Panc1 (cell line): ENCODE measurements at regions not wholly inside any gene's neighbourhood (a gene's known extent, or its start where the extent isn't known, plus 50 kb on each side); places are given as distances from the start of the nearest gene placed in this dataset.

Source experiments
- ATAC-seq: fragments of 200-7000 bp; cut with Tn5 transposase; 2 replicates; pipeline ENCODE4 v1.9.1; 2020; ENCODE audit warnings: mild to moderate bottlenecking, moderate library complexity
- BruUV-seq: library from RNA; stranded (reverse); fragments of 400-500 nt; replicated peaks from 2 replicates; lab custom pipeline; 2021; lab: Mats Ljungman, UMichigan
- CTCF ChIA-PET: fragments of 300-600 bp; sonication (Branson Sonifier 250); formaldehyde crosslinking; loops from one replicate; lab custom pipeline; 2022; ENCODE audit warnings: antibody characterized with exemption; lab: Charles Lee
- POLR2A ChIA-PET: fragments of 300-600 bp; sonication (Branson Sonifier 250); formaldehyde crosslinking; loops from one replicate; lab custom pipeline; 2022; ENCODE audit warnings: antibody characterized with exemption; lab: Charles Lee
- DNase-seq: peaks from one replicate; pipeline ENCODE4 v3.0.0-alpha.2; 2010; ENCODE audit warnings: low read depth, low spot score
- H3K27ac ChIP-seq: 2 replicates; pipeline ENCODE4 v1.5.1; 2011; ENCODE audit warnings: mild to moderate bottlenecking, low read length, inconsistent platforms
- H3K27me3 ChIP-seq: fragments of 200-500 bp; sonication (Bioruptor generic); 2 replicates; pipeline ENCODE4 v1.6.0; 2014; ENCODE audit warnings: low read length, inconsistent platforms; ENCODE audit not compliant: control insufficient read depth, insufficient read depth
- H3K36me3 ChIP-seq: fragments of 200-500 bp; sonication (Bioruptor generic); 2 replicates; pipeline ENCODE4 v1.5.1; 2014; ENCODE audit warnings: inconsistent platforms, mild to moderate bottlenecking, low read length, moderate library complexity; ENCODE audit not compliant: control insufficient read depth, insufficient read depth
- H3K4me1 ChIP-seq: 2 replicates; pipeline ENCODE4 v1.5.1; 2011; ENCODE audit warnings: inconsistent platforms, mild to moderate bottlenecking, low read length, moderate library complexity; ENCODE audit not compliant: control insufficient read depth, insufficient read depth
- H3K4me3 ChIP-seq, 2 experiments: 2 replicates each; pipeline ENCODE4 v1.5.1; 2011 to 2012; ENCODE audit warnings: low read depth in 2 of 2, low read length in 2 of 2, mild to moderate bottlenecking in 2 of 2, inconsistent platforms in 1 of 2, moderate library complexity in 1 of 2
- H3K9me3 ChIP-seq: fragments of 200-500 bp; sonication (Bioruptor generic); 2 replicates; pipeline ENCODE4 v1.5.1; 2014; ENCODE audit warnings: low read depth, mild to moderate bottlenecking, inconsistent platforms, low read length, moderate library complexity; ENCODE audit not compliant: control insufficient read depth, insufficient read depth
- POLR2AphosphoS5 ChIP-seq: IDR thresholded peaks from 2 replicates; pipeline ENCODE4 v1.6.1; 2012; ENCODE audit warnings: mild to moderate bottlenecking, low read depth, low read length, moderate library complexity
- SIN3A ChIP-seq: IDR thresholded peaks from 2 replicates; pipeline ENCODE4 v1.6.1; 2012; ENCODE audit warnings: low read depth, mild to moderate bottlenecking, low read length, moderate library complexity, borderline replicate concordance; ENCODE audit not compliant: insufficient read depth
- TCF7L2 ChIP-seq: IDR thresholded peaks from 2 replicates; pipeline ENCODE4 v1.6.1; 2011; ENCODE audit warnings: mild to moderate bottlenecking, low read depth, low read length, inconsistent platforms
- in situ Hi-C: cut with HindIII; loops from 2 replicates; pipeline ENCODE4 v1.10.0; 2016; ENCODE audit warnings: low sequenced_read_pairs, low pct_unique_long_range_greater_than_20kb
- intact Hi-C: fragments of 100-400 bp; cut with micrococcal nuclease; formaldehyde crosslinking; loops from one replicate; pipeline ENCODE4 v1.10.0; 2022; ENCODE audit not compliant: unreplicated experiment
- TF ChIP-seq, protein P1 (sequence below): fragments of 450-650 bp; IDR thresholded peaks from 2 replicates; pipeline ENCODE4 v1.5.1; 2017; ENCODE audit warnings: mild to moderate bottlenecking
- TF ChIP-seq, protein P2 (sequence below), 2 experiments: IDR thresholded peaks; 2 replicates each; pipeline ENCODE4 v1.6.1; 2011 to 2012; ENCODE audit warnings: low read depth in 2 of 2, control low read depth in 1 of 2, low read length in 1 of 2, mild to moderate bottlenecking in 1 of 2, moderate library complexity in 1 of 2; ENCODE audit not compliant: insufficient read depth in 1 of 2

DNA sequence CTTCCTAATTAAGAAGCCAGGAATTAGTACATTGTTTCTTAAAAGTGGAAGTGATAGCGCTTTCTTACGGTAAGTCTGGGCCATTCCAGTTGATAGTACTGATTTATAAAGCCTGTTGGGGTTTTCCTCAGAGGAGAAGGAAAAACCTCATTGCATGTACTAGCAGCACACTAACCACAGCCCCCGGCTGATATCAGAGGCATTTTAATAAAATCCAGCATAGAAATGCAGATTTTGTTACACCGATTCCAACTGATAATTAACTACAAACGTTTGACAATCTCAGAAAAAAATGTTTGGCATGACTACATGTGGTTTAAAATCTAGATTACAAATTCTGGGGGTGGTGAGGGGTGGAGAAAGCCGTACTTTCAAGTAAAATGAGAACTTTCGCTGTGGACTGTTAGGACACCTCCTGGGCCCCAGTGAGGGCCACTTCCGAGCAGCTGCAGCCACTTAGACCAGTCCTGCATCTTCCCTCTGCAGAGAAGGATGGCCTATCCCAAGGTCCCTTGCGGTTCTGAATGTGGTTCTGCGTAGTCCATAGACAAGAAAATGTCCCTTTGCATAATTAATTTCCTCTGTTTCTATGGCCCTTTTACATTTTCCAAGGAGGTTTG lies 374.4 kb downstream of the NUAK1 start:
- H3K9me3 ChIP-seq, result no peaks in the 10 kb centered on the region
- ATAC-seq, result no peak
- ChIA-PET POLR2A (no interaction called here), CTCF (no interaction called here)
- in situ Hi-C loops, result no loop called here
- no peak overlapping the region for H3K27ac ChIP-seq
- DNase-seq, result no peak
- BruUV-seq, result no TSS peak
- no peak overlapping the region for H3K4me3 ChIP-seq
- H3K27me3 ChIP-seq, result no peaks in the 10 kb centered on the region
- intact Hi-C loops, result no loop called here
- H3K4me1 ChIP-seq, result peaks cover 4% of the 10 kb centered on the region; the same call in 1 of the 2 replicates
- H3K36me3 ChIP-seq, result no peaks in the 10 kb centered on the region
- TF ChIP-seq SIN3A, result no peak
- TF ChIP-seq, protein P1, sequence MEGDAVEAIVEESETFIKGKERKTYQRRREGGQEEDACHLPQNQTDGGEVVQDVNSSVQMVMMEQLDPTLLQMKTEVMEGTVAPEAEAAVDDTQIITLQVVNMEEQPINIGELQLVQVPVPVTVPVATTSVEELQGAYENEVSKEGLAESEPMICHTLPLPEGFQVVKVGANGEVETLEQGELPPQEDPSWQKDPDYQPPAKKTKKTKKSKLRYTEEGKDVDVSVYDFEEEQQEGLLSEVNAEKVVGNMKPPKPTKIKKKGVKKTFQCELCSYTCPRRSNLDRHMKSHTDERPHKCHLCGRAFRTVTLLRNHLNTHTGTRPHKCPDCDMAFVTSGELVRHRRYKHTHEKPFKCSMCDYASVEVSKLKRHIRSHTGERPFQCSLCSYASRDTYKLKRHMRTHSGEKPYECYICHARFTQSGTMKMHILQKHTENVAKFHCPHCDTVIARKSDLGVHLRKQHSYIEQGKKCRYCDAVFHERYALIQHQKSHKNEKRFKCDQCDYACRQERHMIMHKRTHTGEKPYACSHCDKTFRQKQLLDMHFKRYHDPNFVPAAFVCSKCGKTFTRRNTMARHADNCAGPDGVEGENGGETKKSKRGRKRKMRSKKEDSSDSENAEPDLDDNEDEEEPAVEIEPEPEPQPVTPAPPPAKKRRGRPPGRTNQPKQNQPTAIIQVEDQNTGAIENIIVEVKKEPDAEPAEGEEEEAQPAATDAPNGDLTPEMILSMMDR, result no peak
- no peak for TF ChIP-seq TCF7L2
- TF ChIP-seq, protein P2, sequence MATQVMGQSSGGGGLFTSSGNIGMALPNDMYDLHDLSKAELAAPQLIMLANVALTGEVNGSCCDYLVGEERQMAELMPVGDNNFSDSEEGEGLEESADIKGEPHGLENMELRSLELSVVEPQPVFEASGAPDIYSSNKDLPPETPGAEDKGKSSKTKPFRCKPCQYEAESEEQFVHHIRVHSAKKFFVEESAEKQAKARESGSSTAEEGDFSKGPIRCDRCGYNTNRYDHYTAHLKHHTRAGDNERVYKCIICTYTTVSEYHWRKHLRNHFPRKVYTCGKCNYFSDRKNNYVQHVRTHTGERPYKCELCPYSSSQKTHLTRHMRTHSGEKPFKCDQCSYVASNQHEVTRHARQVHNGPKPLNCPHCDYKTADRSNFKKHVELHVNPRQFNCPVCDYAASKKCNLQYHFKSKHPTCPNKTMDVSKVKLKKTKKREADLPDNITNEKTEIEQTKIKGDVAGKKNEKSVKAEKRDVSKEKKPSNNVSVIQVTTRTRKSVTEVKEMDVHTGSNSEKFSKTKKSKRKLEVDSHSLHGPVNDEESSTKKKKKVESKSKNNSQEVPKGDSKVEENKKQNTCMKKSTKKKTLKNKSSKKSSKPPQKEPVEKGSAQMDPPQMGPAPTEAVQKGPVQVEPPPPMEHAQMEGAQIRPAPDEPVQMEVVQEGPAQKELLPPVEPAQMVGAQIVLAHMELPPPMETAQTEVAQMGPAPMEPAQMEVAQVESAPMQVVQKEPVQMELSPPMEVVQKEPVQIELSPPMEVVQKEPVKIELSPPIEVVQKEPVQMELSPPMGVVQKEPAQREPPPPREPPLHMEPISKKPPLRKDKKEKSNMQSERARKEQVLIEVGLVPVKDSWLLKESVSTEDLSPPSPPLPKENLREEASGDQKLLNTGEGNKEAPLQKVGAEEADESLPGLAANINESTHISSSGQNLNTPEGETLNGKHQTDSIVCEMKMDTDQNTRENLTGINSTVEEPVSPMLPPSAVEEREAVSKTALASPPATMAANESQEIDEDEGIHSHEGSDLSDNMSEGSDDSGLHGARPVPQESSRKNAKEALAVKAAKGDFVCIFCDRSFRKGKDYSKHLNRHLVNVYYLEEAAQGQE (IDR thresholded peaks at IDR 0.05; ENCODE audit: insufficient read depth in 1 of 2, low read depth in 2 of 2, low read length in 1 of 2), result no peak
- no peak for TF ChIP-seq POLR2AphosphoS5

DNA sequence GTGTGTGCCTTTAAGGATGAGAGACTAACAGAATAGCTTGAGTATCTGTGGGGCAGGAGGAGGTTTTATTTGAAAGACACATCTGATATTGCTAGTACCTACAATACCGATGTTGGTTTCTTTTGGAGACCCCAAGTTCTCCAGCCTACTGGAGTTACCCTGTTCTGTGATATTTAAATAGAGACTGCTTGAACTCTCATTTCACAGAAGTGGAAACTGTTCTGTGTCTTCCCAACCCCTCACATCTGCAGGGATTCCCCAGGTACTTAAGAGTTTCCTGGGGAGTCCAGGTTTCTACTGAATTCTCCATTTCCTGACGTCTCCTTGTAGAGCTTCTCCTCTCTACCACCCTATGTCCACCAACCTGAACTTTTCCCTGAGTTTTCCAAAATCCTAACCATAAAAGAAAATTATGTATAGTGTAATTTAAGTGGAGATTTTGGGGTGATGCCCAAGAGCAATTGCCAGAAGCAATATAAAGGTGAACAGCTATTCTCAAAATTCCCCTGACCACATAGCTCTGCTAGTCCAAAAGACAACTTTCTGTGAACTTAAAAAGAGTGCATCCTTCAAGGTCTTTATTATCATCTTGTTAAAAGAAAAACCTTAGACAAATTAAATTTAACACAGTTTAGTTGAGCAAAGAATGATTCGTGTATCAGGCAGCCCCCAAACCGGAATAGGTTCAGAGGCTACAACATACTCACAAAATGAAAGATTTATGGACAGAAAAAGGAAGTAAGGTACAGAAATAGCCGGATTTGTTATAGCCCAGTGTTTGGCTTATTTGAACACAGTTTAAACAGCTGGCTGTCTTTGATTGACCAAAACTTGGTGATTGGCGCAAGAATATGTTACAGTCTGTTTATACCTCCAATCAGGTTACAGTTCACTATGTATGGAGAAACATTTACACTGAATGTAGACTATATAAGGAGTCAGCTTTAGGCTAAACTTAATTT lies 373.4 kb downstream of the NUAK1 start:
- no peaks in the 10 kb centered on the region for H3K36me3 ChIP-seq
- DNase-seq (no peak), ATAC-seq (no peak)
- H3K4me1 ChIP-seq, result peaks cover 4% of the 10 kb centered on the region; the same call in 1 of the 2 replicates
- in situ Hi-C loops (no loop called here), intact Hi-C loops (no loop called here)
- H3K4me3 ChIP-seq, result no peak overlapping the region
- no peaks in the 10 kb centered on the region for H3K27me3 ChIP-seq
- no TSS peak for BruUV-seq
- H3K9me3 ChIP-seq, result no peaks in the 10 kb centered on the region
- TF ChIP-seq TCF7L2, result no peak
- TF ChIP-seq, protein P2 (IDR thresholded peaks at IDR 0.05; ENCODE audit: insufficient read depth in 1 of 2, low read depth in 2 of 2, low read length in 1 of 2), result no peak
- TF ChIP-seq, protein P1, result no peak
- no peak for TF ChIP-seq SIN3A
- no peak for TF ChIP-seq POLR2AphosphoS5
- CTCF ChIA-PET, result no interaction called here
- H3K27ac ChIP-seq, result no peak overlapping the region
- POLR2A ChIA-PET, result no interaction called here
